RCC 7860 (cell line): ENCODE measurements at regions not wholly inside any gene's neighbourhood (a gene's known extent, or its start where the extent isn't known, plus 50 kb on each side); places are given as distances from the start of the nearest gene placed in this dataset.

Source experiments
- DNase-seq: peaks from one replicate; pipeline ENCODE4 v3.0.0-alpha.2; 2015; ENCODE audit warnings: low spot score
- FAIRE-seq: peaks from 2 replicates; lab custom pipeline; 2012; peaks lifted over from hg19 to GRCh38; lab: Jason Lieb, UNC

DNA sequence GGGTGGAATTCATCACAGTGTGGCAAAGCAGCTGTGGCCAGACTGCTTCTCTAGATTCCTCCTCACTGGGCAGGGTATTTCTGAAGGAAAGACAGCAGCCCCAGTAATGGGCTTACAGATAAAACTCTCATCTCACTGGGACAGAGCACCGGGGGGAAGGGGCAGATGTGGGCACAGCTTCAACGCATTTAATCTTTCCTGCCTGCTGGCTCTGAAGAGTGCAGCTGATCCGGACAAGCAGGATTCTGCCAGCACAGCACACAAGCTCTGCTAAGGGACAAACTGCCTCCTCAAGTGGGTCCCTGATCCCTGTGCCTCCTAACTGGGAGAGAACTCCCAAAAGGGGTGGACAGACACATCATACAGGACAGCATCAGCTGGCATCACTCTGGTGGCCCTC, 779.9 kb upstream of the CNTNAP5 start:
- DNase-seq, result no peak
- no peak for FAIRE-seq

DNA sequence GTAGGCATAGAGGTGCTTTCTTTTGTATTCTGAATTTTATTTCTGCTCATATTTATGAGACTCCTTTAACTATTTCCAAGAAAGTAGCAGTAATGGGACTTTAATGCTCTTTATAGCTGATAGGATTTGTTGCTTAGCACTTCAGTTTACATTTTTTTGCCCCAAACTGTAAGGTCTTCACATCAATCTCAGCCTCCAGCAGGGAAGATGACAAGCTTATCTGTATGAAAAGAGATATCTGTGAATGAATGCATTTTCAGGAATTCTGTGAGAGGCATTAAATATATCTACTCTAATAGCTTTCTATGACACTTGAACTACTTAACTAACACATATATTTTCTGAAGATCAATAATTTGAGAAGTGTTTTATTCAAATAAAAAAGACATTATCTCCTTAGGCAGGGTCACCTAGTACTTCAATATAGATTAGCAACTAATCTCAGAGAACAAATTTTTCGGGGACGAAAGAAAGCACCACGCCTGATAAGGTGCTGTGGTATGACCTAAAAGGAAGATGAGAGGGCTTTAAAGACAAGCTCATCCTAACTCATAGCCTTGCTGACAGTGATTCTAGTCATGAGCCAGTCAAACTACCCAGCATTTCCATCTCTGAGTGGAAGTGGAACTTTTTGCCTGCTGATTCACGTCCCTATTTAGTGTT, 766.1 kb upstream of the CNTNAP5 start:
- FAIRE-seq, result no peak
- no peak for DNase-seq

DNA sequence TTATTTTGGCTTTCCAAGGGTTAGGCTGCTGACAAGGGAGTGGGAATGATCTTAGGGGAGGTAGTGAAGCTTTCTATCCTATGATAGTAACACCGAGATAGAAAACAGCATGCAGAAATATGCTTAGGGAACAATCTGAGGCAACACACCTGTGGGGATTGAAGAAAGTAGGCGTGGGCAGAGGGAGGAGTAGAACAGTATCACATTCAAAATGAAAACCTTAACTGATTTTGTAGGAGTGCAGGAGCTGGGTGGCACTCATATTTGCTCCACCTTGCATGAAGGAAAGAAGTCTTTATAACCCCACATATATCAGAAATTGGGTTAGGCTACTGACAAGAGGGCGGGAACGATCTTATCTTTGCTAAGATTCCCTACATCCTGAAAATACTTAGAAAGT, 762.2 kb upstream of the CNTNAP5 start:
- FAIRE-seq (no peak), DNase-seq (no peak)

DNA sequence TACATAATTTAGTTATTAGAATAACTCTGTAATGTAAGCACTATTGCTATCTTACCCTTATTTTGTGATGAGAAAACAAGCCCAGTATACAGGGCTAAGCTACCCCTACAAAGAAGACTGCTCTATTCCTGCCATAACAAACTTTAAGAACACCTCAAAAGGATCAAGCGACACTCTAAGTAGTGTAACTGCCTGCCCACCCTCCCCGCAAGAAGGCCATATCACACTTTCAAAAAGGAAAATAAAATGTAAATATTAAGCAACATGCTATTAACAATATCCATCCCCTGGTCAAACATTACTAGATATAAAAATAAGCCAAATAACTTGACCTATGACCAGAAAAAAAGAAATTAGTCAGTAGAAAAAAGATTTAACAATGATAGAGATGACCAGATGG, 741.7 kb upstream of the CNTNAP5 start:
- DNase-seq, result no peak
- no peak for FAIRE-seq

DNA sequence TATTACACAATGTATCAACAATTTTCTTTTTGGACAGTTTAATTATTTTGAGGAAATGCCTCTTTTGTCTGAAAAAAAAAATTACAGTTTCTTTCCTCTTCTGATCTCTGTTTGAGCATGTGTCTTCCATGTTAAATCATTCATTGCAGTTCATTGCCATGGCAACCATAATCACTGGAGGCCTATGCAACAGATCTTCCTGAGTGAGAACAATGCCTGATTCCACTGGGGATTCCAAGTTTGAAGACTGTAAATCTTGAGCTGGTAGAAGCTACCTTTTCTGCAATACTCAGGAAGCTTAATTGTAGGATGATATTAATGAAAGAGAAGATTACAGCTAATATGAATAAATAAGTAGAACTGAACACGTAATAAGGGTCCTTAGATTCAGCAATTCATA, 721.4 kb upstream of the CNTNAP5 start:
- DNase-seq, result no peak
- no peak for FAIRE-seq
